ENCODE measurements at regions not wholly inside any gene's neighbourhood (a gene's known extent, or its start where the extent isn't known, plus 50 kb on each side); places are given as distances from the start of the nearest gene placed in this dataset.

- TF ChIP-seq CTCF (IDR thresholded peaks at IDR 0.05) (no peak), POLR2A (IDR thresholded peaks at IDR 0.05) (no peak)
Observed at GRCh38 chr6:1003394-1004160, 308.3 kb upstream of the FOXQ1 start.

All from breast epithelium (tissue), 3 donors.